Smooth muscle cell (in vitro differentiated cells): ENCODE measurements at regions not wholly inside any gene's neighbourhood (a gene's known extent, or its start where the extent isn't known, plus 50 kb on each side); places are given as distances from the start of the nearest gene placed in this dataset.
A peak's percentile ranks its signal among the peaks of the same experiment; 100 is the strongest.

Experiments
- DNase-seq: peaks from one replicate; lab custom pipeline; 2025; ENCODE audit not compliant: unreplicated experiment; lab: John Stamatoyannopoulos, UW
- H2AFZ ChIP-seq: fragments of 200-600 bp; sonication (generic); 2 replicates; pipeline ENCODE4 v1.6.0; 2016; ENCODE audit warnings: antibody characterized with exemption, low read depth, mild to moderate bottlenecking
- H3F3A ChIP-seq: fragments of 200-600 bp; sonication (generic); 2 replicates; pipeline ENCODE4 v1.6.0; 2017; ENCODE audit warnings: antibody characterized with exemption, low read depth
- H3K27ac ChIP-seq: fragments of 200-600 bp; sonication (generic); 2 replicates; pipeline ENCODE4 v1.5.1; 2016; ENCODE audit warnings: low read depth, mild to moderate bottlenecking
- H3K27me3 ChIP-seq: fragments of 200-600 bp; sonication (generic); 2 replicates; pipeline ENCODE4 v1.6.1; 2016; ENCODE audit warnings: low read depth, mild to moderate bottlenecking
- H3K36me3 ChIP-seq: fragments of 200-600 bp; sonication (generic); 2 replicates; pipeline ENCODE4 v1.5.1; 2016; ENCODE audit warnings: low read depth
- H3K4me1 ChIP-seq: fragments of 200-600 bp; sonication (generic); 2 replicates; pipeline ENCODE4 v1.5.1; 2016; ENCODE audit warnings: low read depth
- H3K4me2 ChIP-seq: fragments of 200-600 bp; sonication (generic); 2 replicates; pipeline ENCODE4 v1.6.0; 2016; ENCODE audit warnings: mild to moderate bottlenecking
- H3K4me3 ChIP-seq: fragments of 200-600 bp; sonication (generic); 2 replicates; pipeline ENCODE4 v1.5.1; 2016; ENCODE audit warnings: mild to moderate bottlenecking
- H3K79me2 ChIP-seq: fragments of 200-600 bp; sonication (generic); 2 replicates; pipeline ENCODE4 v1.6.0; 2016; ENCODE audit warnings: low read depth, mild to moderate bottlenecking
- H3K9ac ChIP-seq: fragments of 200-600 bp; sonication (generic); 2 replicates; pipeline ENCODE4 v1.6.0; 2016; ENCODE audit warnings: low read depth
- H3K9me3 ChIP-seq: fragments of 200-600 bp; sonication (generic); replicated peaks from 2 replicates; pipeline ENCODE4 v1.5.1; 2016; ENCODE audit warnings: low read depth
- H4K20me1 ChIP-seq: fragments of 200-600 bp; sonication (generic); 2 replicates; pipeline ENCODE4 v1.6.0; 2016; ENCODE audit warnings: low read depth
- WGBS: methylation state at CpG from one replicate; pipeline ENCODE4 v1.1.7; 2016; ENCODE audit warnings: low lambda C conversion rate; 5-methylcytosine and 5-hydroxymethylcytosine counted together
- TF ChIP-seq, protein P1 (sequence below): fragments of 200-600 bp; sonication (generic); IDR thresholded peaks from 2 replicates; pipeline ENCODE4 v1.5.1; 2017; ENCODE audit warnings: borderline replicate concordance, mild to moderate bottlenecking, antibody characterized with exemption; ENCODE audit not compliant: insufficient read depth, poor library complexity, severe bottlenecking

- H3K4me2 ChIP-seq, result no peak overlapping the region
- TF ChIP-seq, protein P1, sequence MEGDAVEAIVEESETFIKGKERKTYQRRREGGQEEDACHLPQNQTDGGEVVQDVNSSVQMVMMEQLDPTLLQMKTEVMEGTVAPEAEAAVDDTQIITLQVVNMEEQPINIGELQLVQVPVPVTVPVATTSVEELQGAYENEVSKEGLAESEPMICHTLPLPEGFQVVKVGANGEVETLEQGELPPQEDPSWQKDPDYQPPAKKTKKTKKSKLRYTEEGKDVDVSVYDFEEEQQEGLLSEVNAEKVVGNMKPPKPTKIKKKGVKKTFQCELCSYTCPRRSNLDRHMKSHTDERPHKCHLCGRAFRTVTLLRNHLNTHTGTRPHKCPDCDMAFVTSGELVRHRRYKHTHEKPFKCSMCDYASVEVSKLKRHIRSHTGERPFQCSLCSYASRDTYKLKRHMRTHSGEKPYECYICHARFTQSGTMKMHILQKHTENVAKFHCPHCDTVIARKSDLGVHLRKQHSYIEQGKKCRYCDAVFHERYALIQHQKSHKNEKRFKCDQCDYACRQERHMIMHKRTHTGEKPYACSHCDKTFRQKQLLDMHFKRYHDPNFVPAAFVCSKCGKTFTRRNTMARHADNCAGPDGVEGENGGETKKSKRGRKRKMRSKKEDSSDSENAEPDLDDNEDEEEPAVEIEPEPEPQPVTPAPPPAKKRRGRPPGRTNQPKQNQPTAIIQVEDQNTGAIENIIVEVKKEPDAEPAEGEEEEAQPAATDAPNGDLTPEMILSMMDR, result no peak
- 65% methylated on average over 3 of the region's 3 CpGs for WGBS
- H3K27ac ChIP-seq, result no peak overlapping the region
- H3K9me3 ChIP-seq, result no peaks in the 10 kb centered on the region
- no peak for DNase-seq
- H4K20me1 ChIP-seq, result no peaks in the 10 kb centered on the region
- no peaks in the 10 kb centered on the region for H3F3A ChIP-seq
- H3K36me3 ChIP-seq, result no peaks in the 10 kb centered on the region
- H2AFZ ChIP-seq, result no peak overlapping the region
- no peak overlapping the region for H3K9ac ChIP-seq
- H3K27me3 ChIP-seq, result no peaks in the 10 kb centered on the region
- no peak overlapping the region for H3K4me3 ChIP-seq
- no peaks in the 10 kb centered on the region for H3K4me1 ChIP-seq
- H3K79me2 ChIP-seq, result no peaks in the 10 kb centered on the region
Observed at GRCh38 chr6:164252948-164253347, 838.4 kb downstream of the QKI start.

- Histone ChIP-seq H3K4me1 (peaks cover 5% of the 10 kb centered on the region), H2AFZ (no peak overlapping the region), H3K9ac (no peak overlapping the region), H3K4me3 (no peak overlapping the region), H3K9me3 (no peaks in the 10 kb centered on the region), H4K20me1 (no peaks in the 10 kb centered on the region), H3K27ac (no peak overlapping the region), H3K79me2 (no peaks in the 10 kb centered on the region), H3K36me3 (no peaks in the 10 kb centered on the region), H3K27me3 (no peaks in the 10 kb centered on the region), H3F3A (no peaks in the 10 kb centered on the region), H3K4me2 (no peak overlapping the region)
- DNase-seq, result no peak
- TF ChIP-seq, protein P1, result no peak
- WGBS, result 55% methylated on average over 1 of the region's 1 CpG
Observed at GRCh38 chr6:164252291-164252690, 837.8 kb downstream of the QKI start.

GRCh38 chr6:164247106-164247505 is 832.6 kb downstream of the QKI start:
- Histone ChIP-seq H2AFZ (peak overlapping the region; percentile 52), H4K20me1 (no peaks in the 10 kb centered on the region), H3K79me2 (no peaks in the 10 kb centered on the region), H3K9me3 (no peaks in the 10 kb centered on the region), H3K4me2 (peak overlapping the region; percentile 48), H3K27me3 (no peaks in the 10 kb centered on the region), H3K9ac (no peak overlapping the region), H3K4me3 (no peak overlapping the region), H3F3A (no peaks in the 10 kb centered on the region), H3K4me1 (peaks cover 8% of the 10 kb centered on the region), H3K36me3 (no peaks in the 10 kb centered on the region), H3K27ac (peak overlapping the region; percentile 76)
- WGBS, result 62% methylated on average over 7 of the region's 7 CpGs
- DNase-seq, result no peak
- TF ChIP-seq, protein P1, result no peak

DNA sequence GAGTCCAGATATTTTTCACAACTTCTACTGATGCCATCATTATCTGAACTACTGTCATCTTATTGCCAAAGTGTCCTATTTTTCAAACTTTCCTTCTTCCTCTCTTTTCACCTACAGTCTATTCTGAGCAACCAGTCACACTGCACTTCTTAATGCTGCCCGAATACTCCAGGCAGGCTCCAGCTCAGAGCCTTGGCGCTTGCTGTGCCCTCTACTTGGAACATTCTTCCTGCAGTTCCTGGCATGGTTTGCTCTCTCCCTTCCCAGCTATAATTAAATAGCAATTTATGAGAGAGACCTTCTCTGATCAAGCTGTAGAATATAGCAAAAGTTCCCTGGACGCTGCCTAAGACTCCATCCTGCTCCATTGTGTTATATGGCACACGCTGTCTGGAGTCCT is 831.6 kb downstream of the QKI start:
- H2AFZ ChIP-seq, result no peak overlapping the region
- H3K36me3 ChIP-seq, result no peaks in the 10 kb centered on the region

More for the DNA sequence above, 831.6 kb downstream of the QKI start:
- no peaks in the 10 kb centered on the region for H4K20me1 ChIP-seq
- H3K9me3 ChIP-seq, result no peaks in the 10 kb centered on the region
- no peaks in the 10 kb centered on the region for H3K27me3 ChIP-seq
- TF ChIP-seq, protein P1, result no peak
- no peak overlapping the region for H3K27ac ChIP-seq
- H3K4me2 ChIP-seq, result no peak overlapping the region
- DNase-seq, result no peak
- H3F3A ChIP-seq, result no peaks in the 10 kb centered on the region
- no peak overlapping the region for H3K4me3 ChIP-seq
- 73% methylated on average over 4 of the region's 4 CpGs for WGBS
- H3K9ac ChIP-seq, result no peak overlapping the region
- H3K79me2 ChIP-seq, result no peaks in the 10 kb centered on the region
- peaks cover 8% of the 10 kb centered on the region for H3K4me1 ChIP-seq
